ENCODE measurements at regions not wholly inside any gene's neighbourhood (a gene's known extent, or its start where the extent isn't known, plus 50 kb on each side); places are given as distances from the start of the nearest gene placed in this dataset.

DNA sequence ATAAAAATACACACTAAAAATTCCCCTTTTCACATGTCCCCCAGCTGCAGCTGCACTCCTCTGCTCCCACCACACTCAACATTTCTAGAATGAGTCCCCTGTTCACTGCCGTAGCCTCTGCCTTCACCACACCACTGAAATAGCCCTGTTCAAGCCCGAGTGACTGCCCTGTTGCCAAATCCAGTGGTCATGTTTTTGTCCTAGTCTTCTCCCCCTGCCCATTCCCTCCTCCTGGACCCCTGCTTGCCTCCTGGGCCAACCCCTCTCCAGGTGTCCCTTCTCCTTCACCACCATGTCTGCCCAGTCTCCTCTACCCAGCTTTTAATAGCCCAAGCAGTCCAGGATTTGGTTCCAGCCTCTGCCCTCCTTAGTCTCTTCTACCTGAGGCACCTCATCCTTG, 97.1 kb upstream of the LGALSL start:
- no peak for TF ChIP-seq MXI1 (conservative IDR thresholded peaks at IDR 0.05; ENCODE audit: poor library complexity, severe bottlenecking)
- no peak for TF ChIP-seq EP300 (conservative IDR thresholded peaks at IDR 0.05; ENCODE audit: poor library complexity, severe bottlenecking)
- TF ChIP-seq RAD21 (conservative IDR thresholded peaks at IDR 0.05) = no peak
- TF ChIP-seq, protein P1, sequence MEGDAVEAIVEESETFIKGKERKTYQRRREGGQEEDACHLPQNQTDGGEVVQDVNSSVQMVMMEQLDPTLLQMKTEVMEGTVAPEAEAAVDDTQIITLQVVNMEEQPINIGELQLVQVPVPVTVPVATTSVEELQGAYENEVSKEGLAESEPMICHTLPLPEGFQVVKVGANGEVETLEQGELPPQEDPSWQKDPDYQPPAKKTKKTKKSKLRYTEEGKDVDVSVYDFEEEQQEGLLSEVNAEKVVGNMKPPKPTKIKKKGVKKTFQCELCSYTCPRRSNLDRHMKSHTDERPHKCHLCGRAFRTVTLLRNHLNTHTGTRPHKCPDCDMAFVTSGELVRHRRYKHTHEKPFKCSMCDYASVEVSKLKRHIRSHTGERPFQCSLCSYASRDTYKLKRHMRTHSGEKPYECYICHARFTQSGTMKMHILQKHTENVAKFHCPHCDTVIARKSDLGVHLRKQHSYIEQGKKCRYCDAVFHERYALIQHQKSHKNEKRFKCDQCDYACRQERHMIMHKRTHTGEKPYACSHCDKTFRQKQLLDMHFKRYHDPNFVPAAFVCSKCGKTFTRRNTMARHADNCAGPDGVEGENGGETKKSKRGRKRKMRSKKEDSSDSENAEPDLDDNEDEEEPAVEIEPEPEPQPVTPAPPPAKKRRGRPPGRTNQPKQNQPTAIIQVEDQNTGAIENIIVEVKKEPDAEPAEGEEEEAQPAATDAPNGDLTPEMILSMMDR (IDR thresholded peaks at IDR 0.05; ENCODE audit: poor library complexity, severe bottlenecking) = no peak
- TF ChIP-seq EZH2 (IDR thresholded peaks at IDR 0.05; ENCODE audit: borderline replicate concordance, insufficient read depth, low read length, poor library complexity, severe bottlenecking) = no peak
- TF ChIP-seq, protein P2, sequence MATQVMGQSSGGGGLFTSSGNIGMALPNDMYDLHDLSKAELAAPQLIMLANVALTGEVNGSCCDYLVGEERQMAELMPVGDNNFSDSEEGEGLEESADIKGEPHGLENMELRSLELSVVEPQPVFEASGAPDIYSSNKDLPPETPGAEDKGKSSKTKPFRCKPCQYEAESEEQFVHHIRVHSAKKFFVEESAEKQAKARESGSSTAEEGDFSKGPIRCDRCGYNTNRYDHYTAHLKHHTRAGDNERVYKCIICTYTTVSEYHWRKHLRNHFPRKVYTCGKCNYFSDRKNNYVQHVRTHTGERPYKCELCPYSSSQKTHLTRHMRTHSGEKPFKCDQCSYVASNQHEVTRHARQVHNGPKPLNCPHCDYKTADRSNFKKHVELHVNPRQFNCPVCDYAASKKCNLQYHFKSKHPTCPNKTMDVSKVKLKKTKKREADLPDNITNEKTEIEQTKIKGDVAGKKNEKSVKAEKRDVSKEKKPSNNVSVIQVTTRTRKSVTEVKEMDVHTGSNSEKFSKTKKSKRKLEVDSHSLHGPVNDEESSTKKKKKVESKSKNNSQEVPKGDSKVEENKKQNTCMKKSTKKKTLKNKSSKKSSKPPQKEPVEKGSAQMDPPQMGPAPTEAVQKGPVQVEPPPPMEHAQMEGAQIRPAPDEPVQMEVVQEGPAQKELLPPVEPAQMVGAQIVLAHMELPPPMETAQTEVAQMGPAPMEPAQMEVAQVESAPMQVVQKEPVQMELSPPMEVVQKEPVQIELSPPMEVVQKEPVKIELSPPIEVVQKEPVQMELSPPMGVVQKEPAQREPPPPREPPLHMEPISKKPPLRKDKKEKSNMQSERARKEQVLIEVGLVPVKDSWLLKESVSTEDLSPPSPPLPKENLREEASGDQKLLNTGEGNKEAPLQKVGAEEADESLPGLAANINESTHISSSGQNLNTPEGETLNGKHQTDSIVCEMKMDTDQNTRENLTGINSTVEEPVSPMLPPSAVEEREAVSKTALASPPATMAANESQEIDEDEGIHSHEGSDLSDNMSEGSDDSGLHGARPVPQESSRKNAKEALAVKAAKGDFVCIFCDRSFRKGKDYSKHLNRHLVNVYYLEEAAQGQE (IDR thresholded peaks at IDR 0.05; ENCODE audit: borderline replicate concordance) = no peak
- no peak for TF ChIP-seq TAF1 (IDR thresholded peaks at IDR 0.05; ENCODE audit: low read depth)
- no peak for TF ChIP-seq POLR2AphosphoS5 (IDR thresholded peaks at IDR 0.05)
- TF ChIP-seq SMC3 (conservative IDR thresholded peaks at IDR 0.05; ENCODE audit: poor library complexity) = no peak
- no peak overlapping the region for H3K4me3 ChIP-seq (ENCODE audit: low read length)

DNA sequence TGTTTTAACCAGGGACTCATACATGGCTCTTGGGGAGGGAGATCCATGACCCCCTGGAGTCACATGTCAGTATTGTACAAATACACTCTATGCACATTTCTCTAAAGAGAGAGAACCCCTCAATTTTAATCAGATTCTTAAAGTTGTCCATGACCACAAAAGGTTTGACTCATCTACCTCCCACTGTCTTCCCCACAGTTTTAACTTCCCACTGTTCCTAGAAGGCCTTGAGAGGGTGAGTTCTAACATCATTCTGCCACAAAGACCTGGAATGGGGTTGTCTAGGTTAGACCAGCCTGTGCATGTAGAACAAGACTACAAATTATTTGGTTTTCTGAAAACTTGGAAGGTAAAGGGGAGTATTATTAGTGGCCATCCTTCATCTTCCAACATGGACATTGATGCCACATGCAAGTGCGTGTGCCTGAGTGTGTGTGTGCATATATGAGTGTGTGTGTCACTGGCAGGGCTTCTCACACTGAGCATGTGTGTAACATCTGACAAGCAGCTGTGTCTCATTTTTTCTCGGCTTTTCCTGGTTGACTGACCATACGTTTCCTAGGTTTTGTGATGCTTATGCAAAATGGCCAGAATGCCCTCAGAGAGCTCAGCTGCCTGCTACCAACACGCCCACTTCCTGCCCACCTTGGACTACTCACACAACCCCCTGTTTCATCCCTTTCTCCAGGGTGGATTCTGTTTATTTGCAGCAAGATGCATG, 94.6 kb upstream of the LGALSL start:
- Histone ChIP-seq H3K4me2 (ENCODE audit: low read length) (no peak overlapping the region), H3K27ac (ENCODE audit: low read length) (no peak overlapping the region), H3F3A (ENCODE audit: insufficient read depth, low read length, poor library complexity, severe bottlenecking) (no peaks in the 10 kb centered on the region), H3K9me2 (ENCODE audit: insufficient read depth, low read length) (no peaks in the 10 kb centered on the region), H3K4me3 (ENCODE audit: low read length) (no peak overlapping the region), H3K36me3 (ENCODE audit: insufficient read depth, low read length) (no peaks in the 10 kb centered on the region), H3K27me3 (ENCODE audit: insufficient read depth, low read depth, low read length) (no peaks in the 10 kb centered on the region), H3K79me2 (replicated peaks; ENCODE audit: insufficient read depth, low read length) (no peaks in the 10 kb centered on the region), H2AFZ (ENCODE audit: low read depth, low read length) (no peak overlapping the region), H4K20me1 (ENCODE audit: insufficient read depth) (no peaks in the 10 kb centered on the region), H3K9me3 (ENCODE audit: low read length) (no peaks in the 10 kb centered on the region), H3K9ac (ENCODE audit: low read length) (no peak overlapping the region)
- TF ChIP-seq, protein P1 (IDR thresholded peaks at IDR 0.05; ENCODE audit: poor library complexity, severe bottlenecking) = no peak

More for the DNA sequence above, 97.1 kb upstream of the LGALSL start:
- Histone ChIP-seq H4K20me1 (ENCODE audit: insufficient read depth) (no peaks in the 10 kb centered on the region), H3K27me3 (ENCODE audit: insufficient read depth, low read depth, low read length) (no peaks in the 10 kb centered on the region), H2AFZ (ENCODE audit: low read depth, low read length) (no peak overlapping the region), H3F3A (ENCODE audit: insufficient read depth, low read length, poor library complexity, severe bottlenecking) (no peaks in the 10 kb centered on the region), H3K4me2 (ENCODE audit: low read length) (no peak overlapping the region), H3K9ac (ENCODE audit: low read length) (no peak overlapping the region), H3K27ac (ENCODE audit: low read length) (no peak overlapping the region), H3K9me3 (ENCODE audit: low read length) (no peaks in the 10 kb centered on the region), H3K36me3 (ENCODE audit: insufficient read depth, low read length) (no peaks in the 10 kb centered on the region), H3K9me2 (ENCODE audit: insufficient read depth, low read length) (no peaks in the 10 kb centered on the region), H3K79me2 (replicated peaks; ENCODE audit: insufficient read depth, low read length) (no peaks in the 10 kb centered on the region)
